H1 (cell line): ENCODE measurements at regions not wholly inside any gene's neighbourhood (a gene's known extent, or its start where the extent isn't known, plus 50 kb on each side); places are given as distances from the start of the nearest gene placed in this dataset.

Source experiments
- RFX5 ChIP-seq: IDR thresholded peaks from 2 replicates; pipeline ENCODE4 v1.6.1; 2011; ENCODE audit warnings: low read depth, low read length, improper control_type of control experiment, borderline replicate concordance

- TF ChIP-seq RFX5, result no peak
These were observed 424.2 kb downstream of the IRX1 start (continued) for GRCh38 chr5:4019841-4020240.
